COLO829 (cell line): ENCODE measurements at regions not wholly inside any gene's neighbourhood (a gene's known extent, or its start where the extent isn't known, plus 50 kb on each side); places are given as distances from the start of the nearest gene placed in this dataset.

Experiments
- DNase-seq: peaks from one replicate; pipeline ENCODE4 v3.0.0; 2012; ENCODE audit warnings: low spot score

DNA sequence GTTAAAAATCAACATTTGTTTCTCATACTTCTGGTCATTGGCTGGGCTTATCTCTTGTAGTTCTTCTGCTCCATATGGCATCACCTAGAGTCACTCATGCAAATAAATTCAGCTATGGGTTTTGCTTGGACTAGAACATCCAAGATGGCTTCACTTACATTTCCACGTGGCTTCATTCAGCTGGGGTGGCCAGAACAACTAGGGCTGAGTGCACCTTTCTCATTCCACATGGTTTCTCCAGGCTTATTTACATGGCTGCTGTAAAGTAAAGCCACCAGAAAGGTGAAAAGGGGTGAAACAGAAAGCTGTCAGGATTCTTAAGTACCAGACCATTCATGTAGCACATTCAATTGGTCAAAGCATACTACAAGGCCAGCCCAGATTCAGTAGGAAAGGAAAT is 151.1 kb upstream of the BMP2 start:
- DNase-seq, result no peak

DNA sequence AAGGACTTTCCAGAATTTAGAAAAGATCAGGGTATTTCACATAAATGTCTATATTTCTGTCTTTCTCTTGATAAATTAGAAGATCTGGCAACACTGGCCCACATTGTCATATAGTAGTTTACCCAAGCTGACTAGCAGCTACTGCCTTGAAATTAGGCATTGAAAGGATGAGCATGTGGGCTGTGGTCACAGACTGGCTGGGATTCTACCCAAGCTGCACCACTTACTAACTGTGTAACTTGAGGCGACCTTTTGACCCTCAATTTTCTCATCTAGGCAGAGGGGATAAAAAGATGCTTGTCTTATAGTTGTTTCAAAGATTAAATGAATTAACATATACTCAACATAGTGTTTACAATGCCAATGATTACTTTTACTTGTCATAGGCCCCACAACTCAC is 152.7 kb upstream of the BMP2 start:
- no peak for DNase-seq

DNA sequence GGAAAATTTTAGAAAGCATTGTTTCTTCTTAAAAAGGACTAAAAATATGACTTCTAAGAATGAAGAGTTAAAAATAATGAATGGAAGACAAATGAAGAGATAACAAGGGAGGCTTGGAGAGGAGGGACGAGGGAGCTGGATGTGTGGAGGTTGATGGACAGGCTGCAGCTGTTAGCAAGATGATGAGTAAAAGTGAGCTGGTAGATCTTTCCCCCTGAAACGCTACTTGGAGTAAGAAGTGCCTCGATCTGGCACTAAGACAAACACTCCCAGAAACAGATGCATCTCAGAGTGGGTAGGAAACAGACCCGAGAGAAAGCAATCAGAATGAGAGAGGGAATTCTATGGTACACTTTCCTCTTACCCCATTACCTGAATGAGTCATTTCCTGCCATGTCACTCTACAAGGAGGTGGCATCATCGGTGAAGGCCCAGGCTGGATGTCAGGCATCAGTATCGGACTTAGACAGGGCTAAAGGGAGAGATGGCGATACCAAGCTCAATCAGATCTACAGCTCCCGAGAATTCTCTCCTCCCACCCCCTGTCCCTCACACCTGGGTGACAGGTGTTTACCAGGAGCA is 154.1 kb upstream of the BMP2 start:
- DNase-seq, result no peak

DNA sequence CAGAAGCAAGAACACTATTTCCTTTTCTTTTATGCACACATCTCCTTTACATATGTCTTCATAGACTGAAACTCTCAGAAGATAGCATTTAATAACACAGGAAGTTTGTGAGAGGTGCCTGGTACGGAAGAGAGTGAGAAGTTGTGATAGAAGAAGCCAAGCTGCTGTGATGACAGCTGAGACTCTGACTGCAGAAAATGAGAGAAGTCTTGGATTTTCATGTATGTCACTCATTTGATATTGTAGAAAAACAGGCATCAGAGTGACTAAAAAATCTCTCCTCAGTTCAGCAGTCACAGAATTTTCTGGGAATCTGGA is 154.9 kb upstream of the BMP2 start:
- no peak for DNase-seq

DNA sequence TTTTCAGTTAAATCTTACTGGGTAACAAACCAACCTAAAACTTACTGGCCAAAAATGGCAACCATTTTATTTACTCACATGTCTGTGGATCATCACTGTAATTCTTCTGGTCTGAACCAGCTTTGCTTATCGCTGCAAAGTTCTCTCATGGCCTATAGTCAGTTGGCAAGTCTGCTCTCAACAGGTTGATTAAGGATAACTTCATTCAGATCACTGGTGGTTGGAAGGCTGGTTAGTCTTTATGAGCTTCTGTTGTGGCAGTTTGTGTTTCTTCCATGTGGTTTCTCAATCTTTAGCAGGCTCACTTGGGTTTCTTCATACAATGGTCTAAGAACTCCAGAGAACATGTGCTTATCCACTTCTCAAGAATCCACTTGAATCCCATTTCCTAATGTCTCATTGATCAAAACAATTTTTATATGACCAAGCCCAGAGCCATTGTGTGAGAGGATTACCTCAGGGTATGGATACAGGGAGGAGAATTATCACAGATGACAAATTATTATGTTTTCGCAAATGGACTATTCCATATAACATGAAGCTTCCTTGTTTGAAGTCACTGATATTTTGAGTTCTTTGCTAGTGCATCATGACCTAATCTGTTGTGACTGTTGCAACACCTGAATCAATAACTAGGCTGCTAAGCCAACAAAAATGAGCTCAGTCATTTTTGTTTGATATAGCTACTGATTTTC is 155.4 kb upstream of the BMP2 start:
- no peak for DNase-seq

DNA sequence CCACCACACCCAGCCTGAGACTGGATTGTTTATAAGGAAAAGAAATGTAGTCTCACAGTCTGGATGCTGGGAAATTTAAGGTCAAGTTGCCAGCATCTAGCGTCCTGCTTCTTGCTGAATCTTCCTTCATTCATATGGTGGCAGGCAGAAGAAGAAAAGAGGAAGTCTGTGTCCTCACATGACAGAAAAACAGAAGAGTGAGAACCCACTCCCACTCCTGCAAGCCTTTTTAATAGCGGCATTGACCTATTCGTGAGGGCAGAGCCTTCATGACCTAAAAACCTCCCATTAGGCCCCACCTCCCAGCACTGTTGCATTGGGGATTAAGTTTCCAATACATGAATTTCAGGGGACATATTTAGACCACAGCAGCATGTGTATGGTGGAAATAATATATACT is 160.8 kb upstream of the BMP2 start:
- DNase-seq, result no peak

DNA sequence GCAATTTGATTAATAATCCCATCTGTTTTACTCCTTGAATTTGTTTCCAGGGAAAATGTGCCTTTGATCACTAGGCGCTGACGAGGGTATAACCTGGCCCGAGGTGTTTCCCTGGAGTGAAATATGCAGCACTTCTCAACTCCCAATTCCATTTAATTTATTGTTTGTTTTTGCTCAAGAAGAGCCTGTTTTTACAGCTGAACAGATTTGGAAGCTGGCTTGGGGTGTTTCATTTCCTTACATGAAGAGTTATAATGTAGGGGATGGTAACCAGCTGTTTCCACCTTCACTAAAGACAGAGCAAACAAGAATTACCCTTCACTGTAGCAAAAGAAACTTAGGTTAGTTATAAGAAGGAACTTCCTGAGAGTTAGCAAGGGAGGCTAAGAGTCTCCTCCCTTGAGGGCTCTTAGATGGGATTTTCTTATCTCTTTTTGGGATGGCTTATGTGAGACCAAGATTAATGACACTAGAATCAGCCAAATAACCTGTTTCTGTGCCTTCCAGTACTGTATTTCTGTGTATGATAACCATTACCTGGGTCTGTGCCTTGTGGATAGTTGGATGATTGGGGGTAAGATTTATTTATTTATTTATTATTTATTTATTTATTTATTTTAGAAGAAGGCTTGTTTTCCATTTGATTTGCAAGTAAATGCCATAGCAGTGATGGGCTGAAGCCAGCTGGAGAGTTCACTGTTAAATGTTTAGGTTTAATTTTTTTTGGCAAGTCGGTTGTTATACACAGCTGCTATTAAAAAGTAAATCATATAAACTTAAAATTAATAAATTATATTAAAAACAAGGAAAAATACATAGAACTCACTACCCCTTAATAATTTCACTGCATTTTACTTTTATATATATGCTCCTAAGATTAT is 162.2 kb upstream of the BMP2 start:
- DNase-seq, result no peak

DNA sequence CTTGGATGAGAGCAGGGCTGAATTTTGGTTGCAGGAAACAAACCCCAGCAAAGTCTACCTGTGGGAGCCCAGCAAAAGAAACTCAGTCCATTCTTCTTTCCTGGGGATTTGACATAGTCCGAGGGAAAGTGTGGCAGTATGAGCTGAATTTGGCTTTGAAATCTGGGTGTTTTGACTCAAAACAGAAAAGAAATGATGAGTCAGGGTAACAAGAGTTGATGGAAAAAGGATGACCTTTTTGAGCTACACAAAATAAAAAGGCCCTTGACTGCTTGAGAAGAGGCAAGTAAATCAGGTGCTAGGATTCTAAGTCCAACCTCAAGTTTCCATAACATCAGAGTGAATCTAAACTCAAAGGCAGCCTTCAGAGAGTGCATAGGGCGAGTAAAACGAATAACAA is 163.3 kb upstream of the BMP2 start:
- no peak for DNase-seq

DNA sequence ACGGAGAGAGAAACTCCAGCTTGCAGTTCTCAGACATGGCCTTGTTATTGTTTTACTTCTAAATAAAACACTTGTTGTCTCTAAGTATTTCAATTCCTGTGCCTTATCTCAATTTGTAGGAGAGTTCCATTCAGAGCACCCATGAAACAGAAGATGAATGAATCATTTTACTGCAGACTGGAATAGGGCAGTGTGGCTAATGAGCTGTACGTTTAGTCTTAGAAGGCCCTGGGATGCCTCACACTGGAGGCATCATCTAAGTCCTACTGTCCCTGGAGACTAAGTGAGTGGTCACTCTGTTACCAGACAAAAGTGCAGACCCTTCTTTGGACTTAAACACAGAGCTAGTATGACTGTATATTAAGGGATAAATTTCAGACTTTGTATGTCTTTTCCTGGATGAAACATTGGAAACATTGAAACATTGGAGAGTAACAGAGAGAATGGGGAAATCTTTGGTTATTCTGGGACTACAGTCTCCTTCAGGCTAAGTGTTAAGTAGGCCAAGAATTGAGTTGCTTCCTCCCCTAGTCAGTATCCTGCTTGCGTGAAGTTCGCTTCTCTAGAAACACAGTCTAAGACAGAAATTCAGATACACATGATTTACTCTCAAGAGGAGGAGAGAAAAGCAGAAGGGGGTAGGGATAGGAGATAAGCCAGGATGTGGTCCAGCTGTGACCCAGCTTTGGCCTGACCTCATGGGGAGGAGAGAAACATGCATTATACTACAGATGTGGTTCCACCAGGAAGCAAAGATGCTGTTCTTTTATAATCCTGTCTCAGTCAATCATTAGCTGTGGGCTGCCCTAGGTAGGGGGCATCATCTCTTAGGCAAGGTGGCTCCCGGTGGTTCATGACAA is 167.4 kb upstream of the BMP2 start:
- DNase-seq, result no peak

DNA sequence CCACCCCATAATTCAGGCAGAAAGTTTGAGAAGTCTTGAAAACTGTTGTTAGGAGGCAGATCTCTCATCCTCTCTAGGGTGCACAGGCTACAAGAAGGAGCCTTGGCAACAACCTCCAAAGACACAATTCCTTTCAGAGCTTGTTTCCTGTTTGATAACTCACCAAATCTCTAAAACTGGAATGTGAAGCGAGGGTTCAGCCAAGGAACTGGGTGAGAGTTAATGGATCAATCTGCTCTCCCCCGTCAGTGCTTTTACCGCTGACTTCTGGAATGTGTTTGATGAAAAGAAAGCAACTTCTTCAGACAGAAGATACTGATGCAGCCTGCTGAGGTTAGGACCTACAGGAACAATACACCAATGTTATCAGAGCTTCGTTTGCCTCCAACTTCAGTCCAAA is 171.8 kb upstream of the BMP2 start:
- no peak for DNase-seq

DNA sequence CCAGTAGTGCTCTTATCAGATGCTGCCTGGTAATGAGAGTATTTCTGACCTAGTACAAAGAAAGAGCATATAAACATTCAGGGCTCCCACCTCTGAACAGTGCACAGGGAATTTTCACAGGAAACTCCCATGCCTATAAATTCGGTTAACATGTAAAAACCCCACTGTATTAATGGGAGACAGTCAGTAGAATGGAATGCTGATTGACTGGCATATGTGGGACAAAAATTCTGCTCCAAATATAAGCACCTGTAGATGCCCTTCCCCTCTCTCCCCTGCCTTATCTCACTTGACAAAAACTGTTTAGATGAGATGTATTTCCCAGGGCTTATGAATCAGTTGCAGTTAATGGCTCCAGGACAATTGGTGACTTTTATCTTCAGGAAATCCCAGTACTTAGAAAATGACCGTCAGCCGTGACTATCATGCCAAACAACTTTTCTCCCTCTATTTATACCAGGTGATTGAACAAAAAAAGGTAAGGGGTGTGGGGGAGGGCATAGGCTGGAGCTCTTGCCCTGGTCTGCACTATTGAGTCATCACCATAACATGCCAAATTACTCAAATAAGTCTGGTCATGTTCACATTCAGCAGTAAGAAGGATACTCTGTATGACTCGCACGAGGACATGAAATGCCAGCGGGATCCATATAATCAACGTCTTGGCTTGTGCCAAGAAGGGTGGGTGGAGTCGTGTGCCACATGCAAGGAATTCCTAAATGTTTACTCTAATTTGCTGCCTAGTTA is 176.4 kb upstream of the BMP2 start:
- DNase-seq, result peak; percentile 61

DNA sequence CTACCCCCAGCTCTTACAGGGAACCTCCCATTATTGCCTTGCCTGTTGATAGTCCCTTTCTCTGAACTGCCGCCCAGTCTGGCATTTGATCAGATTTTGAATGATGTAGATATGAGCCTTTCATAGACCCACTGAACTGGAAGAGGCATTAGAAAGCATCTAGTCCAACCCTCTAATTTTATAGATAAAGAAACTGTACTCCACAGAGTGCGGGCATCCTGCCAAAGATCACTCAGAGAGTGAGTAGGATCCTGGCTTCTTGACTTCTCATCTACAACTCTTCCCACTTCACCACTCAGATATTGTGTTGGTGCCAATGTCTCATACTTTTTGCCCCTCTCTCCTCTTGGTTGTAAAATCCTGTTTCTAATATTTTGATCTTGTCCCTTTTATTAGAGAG is 179.2 kb upstream of the BMP2 start:
- no peak for DNase-seq

DNA sequence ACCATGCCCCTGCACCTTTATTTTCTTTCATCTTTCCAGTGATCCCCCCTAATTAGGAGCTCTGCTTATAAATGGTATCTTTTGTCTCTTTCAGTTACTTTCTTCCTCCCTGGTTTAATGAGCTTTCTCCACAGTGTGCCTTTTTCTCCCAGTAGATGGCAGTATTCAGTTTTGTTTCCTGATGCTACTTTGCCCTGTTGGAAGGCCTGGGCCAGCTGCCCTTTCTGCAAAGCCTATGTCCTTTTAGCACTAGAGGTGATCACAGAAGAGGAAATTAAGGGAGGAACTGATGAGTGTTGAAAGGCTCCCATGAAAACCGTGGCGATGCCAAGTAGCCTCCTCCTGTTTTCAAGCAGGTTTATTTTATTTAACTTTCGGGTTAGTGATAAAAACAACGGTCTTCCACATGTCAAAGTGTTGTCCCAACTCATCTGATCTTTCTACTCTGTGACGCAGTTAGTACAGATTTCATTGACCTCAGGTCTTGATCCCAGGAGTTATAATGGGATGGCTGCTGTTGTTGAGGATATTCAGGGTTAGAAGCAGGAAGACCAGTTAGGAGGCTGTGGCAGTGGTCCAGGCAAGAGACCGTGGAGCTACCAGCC is 184.2 kb upstream of the BMP2 start:
- peak; percentile 82 for DNase-seq

DNA sequence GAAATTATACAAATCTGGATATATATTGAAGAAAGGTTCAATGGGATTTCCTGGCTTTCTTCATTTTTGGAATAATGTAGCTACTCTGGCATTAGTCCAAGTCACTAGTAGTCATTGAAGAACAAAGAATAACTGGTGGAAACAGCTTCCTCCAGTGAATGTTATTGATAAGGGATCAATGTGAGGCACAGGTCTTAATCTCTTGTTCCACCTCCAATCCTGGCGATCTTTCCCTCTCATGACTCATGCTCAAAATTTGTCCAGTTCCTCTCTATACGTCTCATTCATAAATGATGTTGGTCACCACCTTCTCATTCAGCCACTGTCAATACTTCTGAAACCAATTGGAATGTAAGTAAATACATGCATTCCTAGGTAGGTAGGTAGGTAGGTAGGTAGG is 185.0 kb upstream of the BMP2 start:
- no peak for DNase-seq

DNA sequence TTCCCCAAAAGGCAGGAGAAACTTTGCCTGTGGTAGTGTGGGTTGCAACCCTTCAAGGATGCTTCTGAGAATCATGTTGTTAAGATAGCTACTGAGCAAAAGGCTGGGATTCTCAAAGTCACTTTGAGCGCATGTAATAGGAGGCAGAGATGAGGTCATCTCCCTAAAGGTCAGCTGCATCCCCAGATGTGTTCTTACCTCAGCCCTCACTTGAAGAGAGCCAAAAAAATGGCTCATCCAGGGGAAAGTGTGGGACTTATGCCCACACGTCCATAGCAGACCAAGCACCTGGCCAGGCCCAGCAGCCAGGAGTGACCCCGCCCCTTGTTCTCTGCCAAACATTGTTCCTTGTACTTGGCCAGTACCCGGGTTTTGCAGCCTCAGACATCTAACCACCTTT is 187.0 kb upstream of the BMP2 start:
- DNase-seq, result no peak

DNA sequence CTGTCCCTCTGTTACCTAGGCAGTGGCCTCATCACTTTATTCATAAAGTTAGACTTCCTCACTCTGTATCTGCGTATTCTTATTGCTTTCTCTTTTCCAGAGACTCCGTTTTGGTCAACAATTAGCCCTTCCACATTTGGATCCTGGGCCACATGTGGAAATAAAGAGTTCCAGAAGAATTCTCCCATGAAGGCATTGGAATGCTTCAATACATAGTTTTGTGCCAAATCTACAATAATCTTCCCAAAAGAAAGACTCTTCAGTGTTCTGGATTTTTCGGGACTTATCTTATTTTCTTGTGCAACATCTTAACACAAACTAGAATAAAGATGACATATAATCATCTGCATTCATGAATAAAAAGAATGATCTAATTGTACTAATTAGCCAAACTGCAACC is 187.7 kb upstream of the BMP2 start:
- DNase-seq, result no peak

DNA sequence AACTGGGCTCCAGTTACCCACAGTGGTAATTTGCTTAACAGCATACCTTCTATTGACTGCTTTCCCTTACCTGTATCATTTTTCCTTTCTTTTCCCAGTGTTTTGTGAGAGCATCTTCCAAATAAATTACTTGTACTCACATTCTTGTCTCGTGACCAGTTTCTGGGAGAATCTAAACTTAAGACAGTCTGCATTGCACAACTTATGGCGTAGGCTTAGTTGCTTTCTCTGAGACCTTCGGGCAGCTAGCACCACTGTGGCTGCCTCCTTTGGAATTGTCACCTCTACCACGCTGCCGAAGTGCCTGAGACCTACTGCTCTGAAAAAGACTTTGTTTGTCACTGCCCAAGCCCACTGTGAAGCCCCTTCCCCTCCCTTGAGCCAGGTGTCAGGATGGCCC is 188.1 kb upstream of the BMP2 start:
- DNase-seq, result no peak

DNA sequence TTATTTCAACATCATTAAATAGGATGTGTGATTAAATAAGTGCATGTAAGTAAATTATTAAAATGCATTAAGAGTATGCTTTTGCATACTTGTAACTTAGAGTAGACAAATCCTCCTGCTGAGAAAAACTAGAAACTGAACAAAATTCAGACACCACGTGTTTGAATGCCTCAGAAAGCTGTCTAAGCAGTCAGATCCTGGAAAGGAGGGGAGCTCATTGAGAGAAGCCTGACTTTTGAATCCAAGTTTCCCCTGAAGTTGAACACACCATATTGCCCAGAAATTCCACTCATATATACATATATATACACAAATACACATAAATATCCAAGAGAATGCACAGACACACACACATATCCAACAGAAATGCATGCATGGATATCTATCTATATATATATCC is 190.0 kb upstream of the BMP2 start:
- no peak for DNase-seq

DNA sequence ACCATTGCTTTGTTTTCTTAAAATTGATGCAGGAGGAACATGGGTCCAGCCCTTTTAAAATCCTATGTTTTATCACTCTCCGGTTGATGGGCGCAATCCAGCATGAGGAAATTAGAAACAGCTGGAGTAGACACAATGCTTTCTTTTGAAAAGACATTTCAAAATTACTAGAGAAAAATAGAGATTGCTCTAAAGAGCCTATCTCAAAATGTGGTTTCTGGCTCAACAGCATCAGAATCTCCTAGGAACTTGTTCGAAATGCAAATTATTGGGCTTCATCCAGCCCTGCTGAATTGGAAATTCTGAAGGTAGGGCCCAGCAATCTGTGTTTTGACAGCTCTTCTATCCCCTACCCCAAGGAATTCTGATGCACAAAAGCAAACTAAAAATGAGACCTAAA is 190.8 kb upstream of the BMP2 start:
- DNase-seq, result no peak

DNA sequence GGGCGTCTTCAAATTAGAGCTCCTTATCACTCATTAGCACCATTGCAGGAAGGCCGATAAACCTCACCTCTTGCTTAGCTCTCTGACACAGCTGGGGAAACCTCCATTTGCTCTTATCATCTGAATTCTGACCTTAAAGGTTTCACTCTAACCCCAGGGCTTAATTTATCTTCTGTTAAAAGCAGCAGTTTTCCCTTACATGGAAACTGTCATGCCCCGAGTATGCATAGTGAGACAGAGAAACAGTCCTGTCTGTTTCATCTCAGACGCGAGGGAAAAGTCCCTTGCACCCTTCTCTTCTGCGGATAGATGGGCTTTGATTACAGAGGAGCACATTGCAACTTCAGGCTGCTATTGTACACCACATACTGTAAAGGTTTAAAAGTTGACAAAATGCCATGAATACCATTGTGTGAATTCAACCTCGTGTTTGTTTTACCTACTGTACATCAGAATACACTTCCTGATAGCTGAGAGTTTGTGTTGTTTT is 191.5 kb upstream of the BMP2 start:
- no peak for DNase-seq

DNA sequence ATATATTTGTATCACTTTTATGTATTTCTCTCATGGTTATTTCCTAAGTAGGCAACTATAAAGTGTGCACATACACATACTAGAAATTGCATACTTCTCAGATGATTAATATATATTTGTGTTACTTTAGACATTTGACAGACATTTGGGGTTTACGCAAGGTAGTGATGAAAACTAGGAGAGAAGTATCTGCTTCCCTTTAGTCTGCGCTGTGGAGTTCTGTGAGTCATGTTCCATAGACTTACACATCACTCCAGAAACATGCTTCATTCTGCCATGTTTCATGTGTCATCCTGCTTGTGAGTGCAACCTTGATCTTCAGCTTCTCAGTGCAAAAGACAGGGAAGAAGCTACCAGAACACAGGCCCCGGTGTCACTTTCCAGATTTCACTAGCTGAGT is 200.7 kb upstream of the BMP2 start:
- no peak for DNase-seq
